NCI-H748 (cell line): ENCODE measurements at regions not wholly inside any gene's neighbourhood (a gene's known extent, or its start where the extent isn't known, plus 50 kb on each side); places are given as distances from the start of the nearest gene placed in this dataset.

Experiments
- DNase-seq: peaks from one replicate; lab custom pipeline; 2025; ENCODE audit not compliant: unreplicated experiment; lab: John Stamatoyannopoulos, UW

DNA sequence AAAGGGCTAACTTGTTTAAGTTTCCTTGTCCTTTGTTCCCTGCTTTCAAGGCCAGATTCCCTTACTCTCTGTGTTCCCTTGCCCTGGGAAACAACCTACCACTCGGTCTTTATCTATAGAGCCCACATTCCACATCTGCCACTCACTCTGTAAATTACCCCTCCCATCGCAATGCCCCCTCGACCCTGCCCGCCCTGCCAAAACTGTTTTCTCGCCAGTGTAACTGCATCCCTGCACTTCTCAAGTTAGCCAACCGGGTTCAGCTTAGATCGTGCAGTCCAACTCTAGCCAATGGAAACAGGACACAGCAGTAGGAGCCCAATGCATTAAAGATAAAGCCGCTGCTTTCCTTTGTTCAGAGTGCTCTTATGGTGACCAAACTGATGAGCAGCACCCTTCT, 263.6 kb downstream of the TBL1XR1 start:
- no peak for DNase-seq

DNA sequence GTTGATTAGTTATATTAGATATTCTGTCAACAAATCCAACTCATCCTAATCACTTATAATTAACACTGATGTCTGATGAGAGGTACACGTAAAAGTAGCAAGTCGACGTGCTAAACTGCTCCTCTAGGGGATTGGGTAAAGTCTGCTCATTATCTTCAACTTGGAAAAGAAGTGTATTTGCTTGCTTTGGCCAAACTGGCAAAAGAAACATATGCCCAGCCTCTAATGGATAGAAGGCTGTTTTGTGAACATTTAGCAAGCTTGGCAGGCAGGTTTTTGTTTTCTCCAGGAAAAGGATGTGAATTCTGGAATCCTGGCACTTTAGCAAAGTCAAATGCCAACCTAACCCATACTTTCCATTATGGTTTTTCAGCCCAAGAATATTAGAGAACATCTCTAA, 264.8 kb downstream of the TBL1XR1 start:
- no peak for DNase-seq

DNA sequence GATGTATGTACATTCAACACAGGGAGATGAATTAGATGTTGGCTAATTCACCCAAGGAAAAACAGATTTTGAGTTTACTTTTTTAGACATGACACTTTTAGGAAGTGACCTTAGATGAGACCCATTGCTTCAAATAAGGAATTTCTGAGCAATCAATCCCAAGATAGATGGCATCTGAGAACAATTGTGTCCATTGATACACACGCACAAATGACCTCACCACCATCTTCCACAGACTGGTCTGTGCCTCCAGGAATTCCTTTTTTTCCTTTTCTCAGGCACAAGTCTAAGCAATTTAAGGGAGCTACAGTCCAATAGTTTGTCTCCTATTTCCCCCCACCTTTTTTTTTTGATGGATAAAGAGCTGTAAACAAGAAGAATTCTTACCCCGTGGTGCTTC, 265.3 kb downstream of the TBL1XR1 start:
- DNase-seq, result no peak

DNA sequence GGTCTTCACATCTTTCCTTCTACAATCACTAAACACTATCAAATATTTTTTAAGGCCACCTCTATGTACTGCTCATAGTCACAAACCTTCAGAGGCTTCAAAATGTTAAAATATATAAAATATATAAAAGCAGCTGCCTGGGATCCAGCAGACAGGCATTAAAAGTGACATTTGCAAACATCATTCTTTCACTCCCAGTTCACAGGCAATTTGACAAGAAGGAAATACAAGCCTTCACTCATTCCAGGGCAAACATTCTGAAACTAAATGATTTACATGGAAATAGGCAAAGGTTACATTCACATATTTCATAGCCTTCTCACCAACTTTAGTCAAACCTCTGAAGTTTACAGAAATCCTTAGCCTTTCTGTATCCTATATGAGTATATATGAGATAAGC, 266.3 kb downstream of the TBL1XR1 start:
- no peak for DNase-seq

DNA sequence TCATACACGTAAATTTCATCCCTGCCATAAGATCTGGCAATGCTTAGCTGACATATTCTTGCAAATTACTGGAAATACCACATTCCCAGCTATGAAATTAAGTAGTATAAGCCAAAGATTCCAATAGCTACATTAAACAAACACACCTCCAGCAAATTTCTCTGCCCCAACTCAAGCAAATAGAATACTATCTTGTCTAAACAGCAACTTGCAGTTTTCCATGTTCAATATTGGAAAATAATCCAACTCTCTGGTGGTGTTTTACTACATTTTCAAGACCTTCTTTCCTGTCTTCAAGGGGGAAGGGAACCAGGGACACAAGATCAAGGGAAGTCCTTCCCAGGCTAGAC, 268.7 kb downstream of the TBL1XR1 start:
- DNase-seq, result no peak

DNA sequence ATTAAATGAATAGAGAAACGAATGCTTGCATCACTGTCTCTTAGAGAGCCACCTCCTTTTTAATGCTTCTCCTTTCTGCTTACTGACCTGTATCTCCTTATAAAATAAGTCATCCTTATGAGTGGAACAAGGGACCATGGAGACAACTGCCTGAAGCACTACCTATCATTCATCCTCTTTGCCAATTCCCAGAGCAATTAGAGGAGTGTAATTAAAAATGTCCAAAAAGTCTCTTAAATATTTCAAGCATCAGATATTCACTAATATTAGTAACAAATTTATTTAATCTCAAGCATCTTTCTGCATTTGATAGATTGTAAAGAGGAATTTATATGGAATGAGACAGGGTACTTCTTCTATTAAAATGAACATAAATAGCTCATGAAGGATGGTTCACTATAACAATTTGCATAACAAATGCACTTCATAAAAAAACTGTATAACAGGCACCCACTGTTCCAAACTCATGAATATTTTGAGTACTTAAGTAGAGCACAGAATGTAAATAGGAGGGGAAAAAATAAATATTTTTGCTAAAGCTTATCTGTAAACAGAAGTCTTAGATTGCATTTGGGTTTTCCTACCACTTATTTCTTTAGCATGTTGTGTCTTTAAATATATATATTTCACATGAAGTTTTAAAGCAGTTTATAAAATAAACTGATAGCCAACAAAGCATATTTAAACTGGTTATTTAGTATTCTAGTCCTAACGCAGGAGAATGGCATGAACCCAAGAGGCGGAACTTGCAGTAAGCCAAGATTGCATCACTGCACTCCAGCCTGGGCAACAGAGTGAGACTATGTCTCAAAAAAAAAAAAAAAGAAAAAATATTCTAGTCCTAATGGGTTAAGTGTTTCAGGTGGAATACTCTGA, 269.3 kb downstream of the TBL1XR1 start:
- DNase-seq, result no peak

DNA sequence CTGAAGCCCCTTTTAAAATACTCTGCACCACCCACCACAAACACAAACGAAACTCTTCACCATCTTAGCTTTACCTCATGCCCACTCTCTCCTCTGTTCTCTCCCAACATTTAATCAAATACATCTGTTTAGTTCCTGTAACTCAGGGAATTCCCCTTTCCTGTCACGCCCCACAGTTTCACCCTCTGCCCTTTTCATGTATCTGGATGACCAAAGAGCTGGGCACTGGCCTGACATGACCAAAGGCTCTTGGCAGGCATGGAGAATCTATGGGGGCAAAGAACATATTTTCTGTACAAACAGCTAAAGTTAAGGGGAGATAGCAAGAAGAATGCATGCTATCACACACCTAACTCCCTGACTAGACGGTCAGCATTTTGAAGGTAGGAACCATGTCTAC, 270.0 kb downstream of the TBL1XR1 start:
- no peak for DNase-seq

DNA sequence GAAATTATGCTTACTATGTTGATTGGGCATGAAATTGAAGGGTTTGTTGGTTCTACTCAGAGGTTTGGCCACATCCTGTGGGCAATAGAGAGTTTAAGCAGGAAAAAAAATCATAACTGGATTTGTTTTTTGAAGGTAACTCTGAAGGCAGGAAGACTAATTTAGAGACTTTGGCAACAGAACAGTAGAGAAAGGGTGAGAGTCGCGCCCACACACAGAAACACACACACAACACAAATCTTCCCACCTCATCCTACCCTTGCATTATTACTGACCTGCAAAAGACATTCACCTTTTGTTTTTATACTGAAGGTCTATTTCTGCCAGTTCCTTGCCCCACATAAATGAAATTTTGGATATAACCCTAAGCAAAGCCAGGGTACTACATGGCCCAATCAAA, 270.6 kb downstream of the TBL1XR1 start:
- DNase-seq, result no peak

DNA sequence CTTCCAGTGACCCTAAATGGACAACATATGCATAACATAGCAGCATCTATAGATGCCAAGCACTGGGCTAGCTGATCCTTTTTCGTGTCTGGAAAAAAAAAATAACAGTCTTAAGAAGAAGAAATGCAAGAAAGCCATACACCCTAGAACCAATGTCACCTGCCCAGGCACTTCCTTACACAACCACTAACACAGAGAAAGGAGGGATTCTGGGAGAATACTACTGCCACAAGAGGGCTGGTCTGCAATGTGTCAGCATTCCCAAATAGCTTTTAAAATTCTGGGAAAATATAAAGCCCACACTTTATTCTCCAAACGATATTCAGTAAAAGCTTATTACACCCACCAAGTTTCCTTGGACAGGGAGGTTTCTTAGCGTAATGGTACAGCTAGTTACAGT, 271.2 kb downstream of the TBL1XR1 start:
- no peak for DNase-seq

DNA sequence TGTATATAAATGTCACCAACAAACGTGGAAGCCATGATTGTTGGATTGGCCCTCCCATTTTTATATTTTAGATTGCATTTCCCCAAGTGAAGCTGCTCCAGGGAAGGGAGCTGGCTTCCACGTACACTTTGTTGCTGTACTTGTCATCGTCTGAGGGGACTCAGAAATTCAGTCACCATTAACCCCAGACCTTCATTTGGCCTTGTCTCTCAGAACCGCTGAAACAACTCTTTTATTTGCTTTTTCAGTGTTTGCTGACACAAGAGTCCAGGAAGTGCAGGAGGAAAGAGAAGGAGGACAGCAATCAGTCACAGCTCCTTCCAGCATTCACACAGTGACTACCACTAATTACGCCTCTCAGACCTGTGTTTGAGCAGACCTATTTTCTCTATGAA, 276.5 kb downstream of the TBL1XR1 start:
- DNase-seq, result peak; percentile 85

DNA sequence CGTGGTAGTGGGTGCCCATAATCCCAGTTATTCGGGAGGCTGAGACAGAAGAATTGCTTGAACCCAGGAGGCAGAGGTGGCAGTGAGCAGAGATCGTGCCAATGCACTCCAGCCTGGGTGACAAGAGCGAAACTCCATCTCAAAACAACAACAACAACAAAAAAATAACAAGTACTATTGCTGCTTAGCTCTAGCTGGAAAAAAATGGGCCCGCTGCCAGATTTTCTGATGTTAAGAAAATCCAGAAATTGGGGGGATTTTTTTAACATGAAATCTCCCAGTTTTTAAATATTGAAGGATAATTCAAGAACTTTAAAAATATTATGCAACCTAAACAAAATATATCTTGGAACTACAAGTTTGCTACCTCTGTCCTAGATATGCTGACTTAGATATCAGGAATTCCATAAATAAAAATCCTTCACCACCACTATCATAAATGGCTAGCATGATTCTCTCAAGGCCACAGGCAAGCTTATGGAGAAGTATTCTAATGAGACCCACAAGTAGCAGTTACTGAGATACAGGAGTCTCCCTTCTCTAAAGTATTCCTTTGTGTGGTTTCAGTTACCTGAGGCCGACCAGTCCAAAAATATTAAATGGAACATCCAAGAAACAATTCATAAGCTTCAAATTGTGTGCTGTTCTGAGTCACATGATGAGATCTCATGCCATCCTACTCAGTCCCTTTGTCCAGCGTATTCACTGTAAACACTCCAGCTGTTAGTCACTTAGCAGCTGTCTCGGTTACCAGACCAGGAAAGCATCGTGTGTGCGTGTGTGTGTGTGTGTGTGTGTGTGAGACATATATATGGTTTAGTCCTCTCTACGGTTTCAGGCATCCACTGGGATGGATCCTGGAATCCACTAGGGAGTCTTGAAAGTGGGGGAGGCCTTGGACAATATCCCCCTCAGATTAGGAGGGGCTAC, 277.2 kb downstream of the TBL1XR1 start:
- DNase-seq, result peak; percentile 92

DNA sequence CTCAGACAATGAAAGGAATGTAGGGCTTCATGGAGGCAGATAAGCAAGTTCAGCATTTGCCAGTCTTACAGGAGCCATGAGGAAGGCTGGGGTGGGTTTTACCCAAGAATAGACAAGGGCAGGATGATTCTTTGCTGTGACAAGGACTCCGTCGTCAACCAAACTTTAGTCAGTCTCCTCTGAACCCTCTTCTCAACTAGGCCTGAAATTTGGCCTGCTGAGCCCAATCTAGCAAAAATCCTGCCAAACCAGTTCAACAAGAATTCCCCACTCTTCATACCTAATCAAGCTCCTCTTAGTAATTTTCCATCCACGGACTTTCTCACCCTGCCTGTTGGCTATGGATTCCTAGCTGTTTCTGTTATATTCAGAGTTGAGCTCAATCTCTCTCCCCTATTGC, 280.5 kb downstream of the TBL1XR1 start:
- DNase-seq, result peak; percentile 94

DNA sequence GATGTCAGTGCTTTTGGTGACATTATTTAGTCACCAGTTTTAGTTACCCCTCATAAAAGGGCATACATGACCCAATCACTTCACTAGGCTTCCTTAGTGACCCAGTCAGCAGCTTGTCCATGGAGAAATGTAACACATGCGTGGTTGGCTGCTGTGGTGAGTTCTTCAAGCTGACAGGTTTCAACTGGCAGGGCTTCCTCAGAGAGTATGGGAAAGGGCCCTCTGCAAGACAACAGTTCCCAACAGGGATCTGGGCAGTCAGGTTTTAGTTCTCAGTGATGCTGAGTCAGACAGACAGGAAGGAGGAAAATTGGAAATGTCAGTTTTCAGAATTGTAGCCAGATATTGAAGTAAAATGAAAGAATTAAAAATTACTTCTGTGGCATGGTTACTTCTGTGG, 282.5 kb downstream of the TBL1XR1 start:
- DNase-seq, result no peak

DNA sequence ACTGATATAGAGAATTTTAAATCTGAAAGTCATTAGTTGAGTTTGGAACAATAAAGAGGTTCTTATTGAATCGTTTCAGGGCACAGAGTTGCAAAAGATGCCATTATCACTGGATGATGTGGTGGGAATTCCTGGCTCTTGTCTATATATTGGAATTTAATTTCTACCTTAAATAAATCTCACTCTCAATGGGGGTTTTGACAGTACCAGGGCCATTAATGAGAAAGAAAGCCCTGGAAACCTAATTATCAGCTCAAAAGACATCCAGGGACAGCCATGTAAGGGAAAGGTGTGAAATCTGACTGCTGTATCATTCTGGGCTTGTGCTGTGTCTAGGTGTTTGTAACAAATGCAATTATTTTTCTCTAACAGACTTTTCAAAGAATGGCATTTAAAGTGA, 285.7 kb downstream of the TBL1XR1 start:
- no peak for DNase-seq

DNA sequence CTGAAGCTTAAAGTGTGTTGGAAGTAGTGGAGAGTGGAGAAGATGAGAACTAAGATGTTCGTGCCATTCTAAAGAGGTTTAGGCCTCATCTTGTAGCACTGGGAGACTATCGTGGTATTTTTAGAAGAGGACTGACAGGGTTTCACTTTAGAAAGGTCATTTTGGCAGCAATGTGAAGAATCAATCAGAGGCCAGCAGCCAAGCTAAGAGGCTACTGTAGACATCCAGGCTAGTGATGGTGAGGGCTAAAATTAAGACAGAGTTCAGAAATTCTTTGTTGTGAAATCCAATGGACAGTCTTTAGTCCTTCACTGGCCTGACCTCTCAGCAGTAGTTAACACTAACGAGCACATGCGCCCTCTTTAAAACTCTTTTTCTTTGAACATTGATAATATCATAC, 288.2 kb downstream of the TBL1XR1 start:
- DNase-seq, result no peak

DNA sequence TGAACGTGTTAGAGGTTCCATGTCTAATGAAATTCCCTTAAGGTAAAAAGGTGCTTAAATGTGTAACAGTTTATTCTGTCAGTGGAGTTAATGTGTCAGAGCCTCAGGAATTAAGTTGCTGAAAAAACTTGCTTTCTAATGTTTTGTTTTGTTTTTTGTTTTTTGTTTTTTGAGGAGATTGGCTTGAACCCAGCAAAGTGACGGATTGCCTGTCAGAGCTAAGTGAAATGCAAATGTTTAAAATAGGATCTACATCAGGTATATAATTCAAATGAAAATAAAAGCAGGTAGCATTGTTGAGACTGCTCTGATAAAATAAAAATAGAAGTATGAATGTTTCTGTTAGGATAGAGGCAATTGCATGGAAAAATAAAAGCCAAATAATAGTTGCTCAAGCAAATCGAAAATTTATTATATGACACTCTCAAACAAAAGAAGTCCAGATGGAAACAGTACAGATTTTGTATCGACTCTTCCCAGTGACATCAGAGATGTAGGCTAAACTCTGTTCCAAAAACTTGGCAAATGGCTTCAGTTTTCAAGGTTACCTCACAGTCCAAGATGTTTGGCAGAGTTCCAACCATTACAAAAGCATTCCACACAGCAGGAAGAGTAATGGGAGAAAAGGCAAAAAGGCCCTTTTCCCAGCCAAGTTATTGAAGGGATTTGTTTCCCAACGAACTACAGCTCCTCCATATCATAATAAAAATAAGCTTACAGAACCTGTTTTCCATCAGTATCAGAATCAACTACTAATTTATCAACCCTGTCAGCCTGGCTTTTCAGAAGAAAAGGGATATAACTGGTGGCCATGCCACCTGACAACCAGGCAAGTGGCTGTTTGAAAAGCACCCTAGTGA, 291.0 kb downstream of the TBL1XR1 start:
- peak; percentile 74 for DNase-seq

DNA sequence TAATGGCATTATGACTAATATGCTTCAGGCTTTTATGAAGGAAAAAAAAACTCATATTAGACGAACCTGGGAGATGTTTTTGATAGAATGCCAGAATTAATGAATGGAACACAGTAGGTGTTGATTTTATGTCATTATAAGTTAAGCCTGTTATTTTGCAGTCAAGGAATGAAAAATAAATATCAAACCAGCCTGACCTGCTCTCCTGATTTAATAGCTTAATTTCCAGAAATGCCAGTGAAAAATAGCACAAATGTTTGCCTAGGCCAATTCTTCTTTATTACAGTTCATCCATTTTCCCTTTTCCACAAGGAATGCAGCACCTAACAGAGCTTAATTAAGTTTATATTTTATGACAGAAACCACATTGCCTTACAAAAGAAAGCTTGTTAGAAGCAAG, 292.0 kb downstream of the TBL1XR1 start:
- DNase-seq, result peak; percentile 20

DNA sequence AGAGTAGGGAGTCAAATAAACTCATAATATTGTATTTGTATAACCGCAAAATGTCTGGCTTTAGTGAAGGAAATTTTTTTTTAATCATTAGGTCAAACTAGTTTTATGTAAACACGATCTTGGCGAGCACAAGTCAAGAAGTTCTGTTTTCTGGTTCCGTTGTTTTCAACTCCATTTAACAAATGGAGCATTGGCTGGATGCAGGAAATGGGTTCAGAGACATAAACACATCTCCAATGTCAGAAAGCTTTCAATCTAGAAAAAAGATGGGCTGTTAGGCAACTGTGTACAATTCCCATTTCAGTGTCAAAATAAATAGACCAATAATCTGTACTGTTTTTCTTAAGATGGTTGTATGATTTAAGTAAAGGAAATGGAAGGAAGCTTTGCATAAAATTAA, 292.8 kb downstream of the TBL1XR1 start:
- DNase-seq, result no peak

DNA sequence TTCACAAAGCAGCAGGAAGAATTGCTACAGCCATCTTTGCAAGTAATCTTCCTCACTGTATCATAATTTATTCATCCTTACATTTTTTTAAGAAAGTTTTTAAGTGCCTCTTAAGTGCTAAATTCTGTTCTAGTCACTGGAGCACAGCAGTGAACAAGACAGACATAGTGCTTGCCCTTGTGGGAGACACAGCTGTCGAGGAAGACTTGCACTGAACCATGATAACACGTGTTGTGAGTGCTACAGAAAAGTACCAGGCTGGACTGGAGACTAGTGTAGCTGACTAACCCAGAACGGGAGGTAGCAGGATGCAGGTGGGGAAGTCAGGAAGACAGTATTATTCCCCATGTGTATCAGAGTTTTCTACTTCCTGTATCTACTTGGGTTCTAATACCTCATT, 300.6 kb downstream of the TBL1XR1 start:
- DNase-seq, result no peak

DNA sequence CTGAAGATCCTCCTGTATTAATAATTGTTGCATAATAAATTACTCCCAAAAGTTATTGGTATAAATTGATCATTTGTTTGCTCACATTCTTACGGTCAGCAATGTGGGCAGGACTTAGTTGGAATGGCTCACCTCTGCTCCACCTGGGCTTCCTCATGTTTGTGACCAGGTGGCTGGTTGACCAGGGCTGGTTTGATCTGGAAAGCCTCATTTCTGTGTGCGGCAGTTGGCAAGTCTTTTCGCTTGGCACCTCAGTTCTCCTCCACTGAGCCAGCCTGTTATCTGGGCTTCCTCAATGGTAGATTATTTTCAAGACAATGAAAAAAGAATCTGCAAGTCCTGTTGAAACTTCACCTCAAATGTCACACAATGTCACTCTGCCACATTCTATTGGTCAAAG, 301.1 kb downstream of the TBL1XR1 start:
- no peak for DNase-seq

DNA sequence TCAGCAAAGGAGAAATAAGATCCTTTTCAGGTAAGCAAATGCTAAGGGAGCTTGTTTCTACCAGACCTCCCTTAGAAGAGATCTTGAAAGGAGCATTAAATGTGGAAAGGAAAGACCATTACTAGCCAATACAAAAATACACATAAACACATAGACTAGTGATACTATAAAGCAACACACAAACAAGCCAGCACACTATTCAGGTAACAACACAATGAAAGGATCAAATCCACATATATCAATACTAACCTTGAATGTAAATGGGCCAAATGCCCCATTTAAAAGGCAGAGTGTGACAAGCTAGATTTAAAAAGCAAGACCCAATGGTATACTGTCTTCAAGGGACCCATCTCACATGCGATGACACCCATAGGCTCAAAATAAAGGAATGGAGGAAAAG, 317.6 kb downstream of the TBL1XR1 start:
- DNase-seq, result no peak
